NCI-H446 treated with DMSO at 0.1 percent for 48 hours (cell line): ENCODE measurements at regions not wholly inside any gene's neighbourhood (a gene's known extent, or its start where the extent isn't known, plus 50 kb on each side); places are given as distances from the start of the nearest gene placed in this dataset.
"Not testable (repeated sequence)": the region's sequence is repeated elsewhere in the genome, so short reads cannot be mapped to it uniquely, and the experiment has no call there.

Experiments used
- DNase-seq: peaks from one replicate; lab custom pipeline; 2025; lab: John Stamatoyannopoulos, UW

- no peak for DNase-seq
Measured at GRCh38 chr2:8121022-8121825, 560.6 kb upstream of the ID2 start.

GRCh38 chr2:8121826-8122513, 559.9 kb upstream of the ID2 start:
- no peak for DNase-seq

GRCh38 chr2:8122520-8122919, 559.3 kb upstream of the ID2 start:
- DNase-seq, result no peak

- no peak for DNase-seq
Measured at GRCh38 chr2:8123464-8123863, 558.4 kb upstream of the ID2 start.

- DNase-seq, result no peak
Measured at GRCh38 chr2:8125741-8126711, 555.8 kb upstream of the ID2 start.

GRCh38 chr2:8126783-8127182, 555.1 kb upstream of the ID2 start:
- DNase-seq, result no peak

GRCh38 chr2:8131423-8131822, 550.4 kb upstream of the ID2 start:
- not testable (repeated sequence) for DNase-seq

- no peak for DNase-seq
Measured at GRCh38 chr2:8132351-8132831, 549.5 kb upstream of the ID2 start.

GRCh38 chr2:8132879-8133278, 549.0 kb upstream of the ID2 start:
- no peak for DNase-seq

GRCh38 chr2:8133363-8133762, 548.5 kb upstream of the ID2 start:
- DNase-seq, result no peak

- DNase-seq, result no peak
Measured at GRCh38 chr2:8133913-8134472, 547.9 kb upstream of the ID2 start.

GRCh38 chr2:8134473-8134932, 547.4 kb upstream of the ID2 start:
- DNase-seq, result no peak

GRCh38 chr2:8134985-8135682, 546.7 kb upstream of the ID2 start:
- DNase-seq, result no peak

GRCh38 chr2:8137801-8138200, 544.1 kb upstream of the ID2 start:
- DNase-seq, result no peak

GRCh38 chr2:8138525-8138922, 543.3 kb upstream of the ID2 start:
- DNase-seq, result no peak

- DNase-seq, result no peak
Measured at GRCh38 chr2:8138923-8139667, 542.8 kb upstream of the ID2 start.

- no peak for DNase-seq
Measured at GRCh38 chr2:8139668-8140200, 542.1 kb upstream of the ID2 start.

GRCh38 chr2:8141079-8141707, 540.7 kb upstream of the ID2 start:
- no peak for DNase-seq

GRCh38 chr2:8141780-8142179, 540.1 kb upstream of the ID2 start:
- DNase-seq, result no peak

- DNase-seq, result no peak
Measured at GRCh38 chr2:8142461-8142860, 539.4 kb upstream of the ID2 start.
